ENCODE measurements at regions not wholly inside any gene's neighbourhood (a gene's known extent, or its start where the extent isn't known, plus 50 kb on each side); places are given as distances from the start of the nearest gene placed in this dataset.

- DNase-seq, result no peak
These were observed 173.6 kb downstream of the ARHGAP12 start for GRCh38 chr10:31754803-31755624.

- no peak for DNase-seq
These were observed 174.9 kb downstream of the ARHGAP12 start for GRCh38 chr10:31753681-31754080.

GRCh38 chr10:31752170-31752569, 176.5 kb downstream of the ARHGAP12 start:
- no peak for DNase-seq

- no peak for DNase-seq
These were observed 176.9 kb downstream of the ARHGAP12 start for GRCh38 chr10:31751738-31752080.

- no peak for DNase-seq
These were observed 177.4 kb downstream of the ARHGAP12 start for GRCh38 chr10:31751051-31751737.

- DNase-seq, result no peak
These were observed 178.4 kb downstream of the ARHGAP12 start for GRCh38 chr10:31749981-31750840.

- no peak for DNase-seq
These were observed 179.3 kb downstream of the ARHGAP12 start for GRCh38 chr10:31749301-31749700.

GRCh38 chr10:31745612-31746376, 182.8 kb downstream of the ARHGAP12 start:
- DNase-seq, result no peak

- no peak for DNase-seq
These were observed 184.6 kb downstream of the ARHGAP12 start for GRCh38 chr10:31744025-31744424.

- DNase-seq, result no peak
These were observed 186.4 kb downstream of the ARHGAP12 start for GRCh38 chr10:31742255-31742654.

GRCh38 chr10:31741473-31741872, 187.2 kb downstream of the ARHGAP12 start:
- no peak for DNase-seq

GRCh38 chr10:31739711-31740110, 188.9 kb downstream of the ARHGAP12 start:
- no peak for DNase-seq

- no peak for DNase-seq
These were observed 189.5 kb downstream of the ARHGAP12 start for GRCh38 chr10:31739146-31739545.

GRCh38 chr10:31731711-31732110, 196.9 kb downstream of the ARHGAP12 start:
- DNase-seq, result no peak

- no peak for DNase-seq
These were observed 197.9 kb downstream of the ARHGAP12 start for GRCh38 chr10:31730776-31731175.

GRCh38 chr10:31728698-31729224, 199.9 kb downstream of the ARHGAP12 start:
- no peak for DNase-seq

GRCh38 chr10:31725436-31725835, 203.2 kb downstream of the ARHGAP12 start:
- no peak for DNase-seq

GRCh38 chr10:31724296-31724695, 204.3 kb downstream of the ARHGAP12 start:
- no peak for DNase-seq

GRCh38 chr10:31723106-31723750, 205.4 kb downstream of the ARHGAP12 start:
- DNase-seq, result no peak

- DNase-seq, result no peak
These were observed 207.5 kb downstream of the ARHGAP12 start for GRCh38 chr10:31721096-31721495.

GRCh38 chr10:31720546-31720945, 208.1 kb downstream of the ARHGAP12 start:
- no peak for DNase-seq

- DNase-seq, result no peak
These were observed 219.2 kb downstream of the ARHGAP12 start for GRCh38 chr10:31709476-31709875.

Data from activated naive CD4-positive, alpha-beta T cell (primary cell).